Left renal pelvis (tissue), 4 donors: ENCODE measurements at regions not wholly inside any gene's neighbourhood (a gene's known extent, or its start where the extent isn't known, plus 50 kb on each side); places are given as distances from the start of the nearest gene placed in this dataset.

Experiments used
- DNase-seq, 4 donors: peaks; one replicate each; pipeline ENCODE4 v3.0.0-alpha.2; 2013; ENCODE audit warnings: low read depth in 4 of 4, low spot score in 3 of 4

DNA sequence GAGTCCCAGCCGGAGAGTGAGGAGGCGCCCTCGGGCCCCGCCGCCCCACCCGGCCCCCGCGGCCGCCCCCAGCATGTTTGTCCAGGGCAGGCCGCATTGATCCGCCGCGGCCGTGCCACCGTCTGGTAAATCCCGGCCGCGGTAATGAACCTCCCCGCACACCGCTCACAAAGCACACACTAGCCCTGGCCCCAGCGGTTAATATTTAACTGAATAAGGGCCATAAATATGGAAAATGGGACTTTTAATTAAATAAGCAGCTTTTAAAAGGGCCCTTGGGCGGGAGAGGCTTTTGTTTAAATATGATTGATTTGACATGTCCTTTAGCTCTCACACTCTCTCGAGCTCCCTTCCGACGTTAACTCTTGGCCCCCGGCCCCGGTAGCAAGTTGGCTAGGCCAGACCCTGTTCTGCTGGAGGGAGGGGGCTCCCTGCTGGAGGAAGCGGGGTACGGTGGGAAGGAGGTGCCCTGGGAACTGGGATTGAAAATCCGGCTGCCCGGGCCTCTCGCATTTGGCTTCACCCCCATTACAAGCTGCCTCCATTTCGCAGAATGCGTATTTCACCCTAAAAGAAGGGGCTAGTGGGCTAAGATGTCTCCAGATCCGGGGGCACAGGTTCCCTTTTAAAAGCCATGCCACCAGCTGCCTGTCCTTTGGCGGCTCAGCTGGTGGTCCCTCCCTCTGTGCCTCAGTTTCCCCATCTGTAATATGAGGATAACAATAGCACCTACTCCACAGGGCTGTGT, 199.8 kb downstream of the RBM19 start:
- peak in 1 of 4 donors; percentile 26 for DNase-seq

DNA sequence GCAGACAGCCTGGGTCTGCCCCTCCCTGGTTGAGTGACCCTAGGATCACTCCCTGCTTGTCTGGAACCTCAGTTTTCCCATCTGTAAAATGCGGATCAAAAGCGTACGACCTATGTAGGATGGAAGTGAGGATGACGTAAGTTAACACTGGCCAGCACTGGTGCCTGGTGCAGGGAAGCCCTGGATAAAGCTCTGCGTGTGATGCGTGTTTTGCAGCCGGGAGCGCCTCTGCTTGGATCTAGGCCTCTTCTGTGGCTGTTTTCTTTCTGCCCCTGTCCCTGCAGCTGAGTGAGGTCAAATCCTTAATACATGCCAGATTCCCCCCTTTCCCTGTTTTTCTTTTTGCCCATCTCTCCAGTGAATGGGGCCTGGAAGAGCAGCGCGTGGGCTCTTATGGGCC, 201.5 kb downstream of the RBM19 start:
- DNase-seq, result no peak

DNA sequence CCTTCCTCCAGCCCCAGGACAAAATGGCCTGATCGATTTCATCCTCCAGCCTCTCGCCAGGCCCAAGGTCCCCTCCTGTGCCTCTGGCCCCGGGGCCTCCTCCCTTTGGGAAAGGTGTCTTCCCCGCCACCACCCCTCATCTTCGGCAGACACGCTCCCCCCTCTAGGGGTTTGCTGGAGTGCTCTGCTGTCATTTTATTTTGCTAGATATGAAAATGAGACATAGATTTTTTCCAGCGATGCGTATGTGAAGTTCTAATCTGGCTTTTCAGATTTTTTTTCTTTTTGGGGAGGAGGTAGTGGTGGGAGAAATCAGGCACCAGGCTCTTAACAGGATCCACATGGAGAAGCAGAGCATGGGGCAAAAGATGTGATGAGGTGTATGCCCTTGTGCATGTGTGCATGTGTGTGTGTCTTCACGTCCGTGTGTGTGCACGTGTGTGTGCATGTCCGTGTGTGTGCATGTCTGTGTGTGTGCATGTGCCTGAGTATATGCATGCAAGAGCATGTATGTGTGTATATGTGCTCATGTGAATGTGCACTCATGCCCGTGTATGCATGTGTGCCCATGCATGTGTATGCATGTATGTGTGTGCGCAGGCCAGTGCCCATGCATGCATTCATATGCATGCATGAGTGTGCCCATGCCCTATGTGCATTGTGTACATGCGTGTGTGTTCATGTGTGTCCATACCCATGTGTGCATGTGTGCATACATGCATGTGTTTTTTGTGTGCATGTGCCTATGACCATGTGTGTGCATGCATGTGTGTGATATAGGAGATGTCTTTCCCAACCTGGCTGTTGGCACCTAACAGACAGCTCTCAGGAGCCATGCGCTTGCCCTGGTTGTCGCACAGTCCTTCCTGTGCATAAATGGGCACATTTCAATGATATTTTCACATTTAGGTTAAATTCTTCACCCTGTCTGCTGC, 203.0 kb downstream of the RBM19 start:
- DNase-seq, result no peak

DNA sequence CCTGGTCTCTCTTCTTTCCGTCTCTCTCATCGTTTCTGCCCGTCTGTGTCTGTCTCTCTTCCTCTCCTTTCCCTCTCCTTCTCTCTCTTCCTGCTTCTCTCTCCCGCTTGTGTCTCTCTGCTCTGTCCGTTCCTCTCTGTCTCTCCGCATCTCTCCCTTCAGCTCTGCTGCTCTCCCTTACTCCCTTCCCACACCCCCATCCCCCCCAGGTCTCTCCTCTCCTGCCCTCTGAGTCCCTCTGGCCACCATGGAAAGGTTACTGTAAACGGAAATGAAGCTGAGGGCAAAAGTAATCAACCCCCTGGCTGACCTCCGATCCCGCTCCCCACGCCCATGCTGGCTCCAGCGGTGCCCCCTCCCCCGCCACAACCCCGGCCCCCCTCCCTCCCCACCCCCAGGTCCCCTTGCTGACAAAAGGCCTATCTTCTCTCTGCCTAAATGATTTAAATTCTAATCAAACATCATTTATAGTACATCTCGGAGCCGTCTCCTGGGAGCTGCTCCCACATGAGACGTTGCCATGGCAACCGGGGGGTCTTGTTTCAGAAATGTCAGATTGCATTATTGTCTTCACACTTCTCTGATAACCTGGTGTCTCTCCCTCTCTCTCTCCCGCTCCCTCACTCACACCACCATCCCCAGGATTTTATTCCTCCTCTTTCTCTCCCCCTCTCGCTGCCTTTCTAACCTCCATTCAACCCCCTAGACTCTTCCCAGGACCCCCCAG, 203.8 kb downstream of the RBM19 start:
- DNase-seq, result peak in 1 of 4 donors; percentile 36

DNA sequence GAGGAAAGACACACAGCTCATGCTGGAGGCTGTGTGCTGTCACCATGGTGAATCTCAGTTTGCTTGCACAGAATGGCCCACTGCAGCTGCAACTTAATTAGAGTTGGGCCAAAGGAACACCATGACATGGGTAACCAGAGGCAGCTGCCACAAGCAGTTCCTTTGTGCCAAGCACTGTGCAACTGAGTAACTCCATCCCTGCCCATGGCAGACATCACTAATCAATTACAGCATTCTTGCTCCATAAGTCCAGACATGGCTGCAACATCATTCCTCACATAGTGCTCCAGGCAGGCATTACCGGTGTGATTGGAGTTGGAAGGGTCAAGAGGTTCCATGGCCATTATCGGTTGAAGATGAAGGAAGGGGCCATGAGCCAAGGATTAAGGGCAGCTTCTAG, 207.0 kb downstream of the RBM19 start:
- no peak for DNase-seq

DNA sequence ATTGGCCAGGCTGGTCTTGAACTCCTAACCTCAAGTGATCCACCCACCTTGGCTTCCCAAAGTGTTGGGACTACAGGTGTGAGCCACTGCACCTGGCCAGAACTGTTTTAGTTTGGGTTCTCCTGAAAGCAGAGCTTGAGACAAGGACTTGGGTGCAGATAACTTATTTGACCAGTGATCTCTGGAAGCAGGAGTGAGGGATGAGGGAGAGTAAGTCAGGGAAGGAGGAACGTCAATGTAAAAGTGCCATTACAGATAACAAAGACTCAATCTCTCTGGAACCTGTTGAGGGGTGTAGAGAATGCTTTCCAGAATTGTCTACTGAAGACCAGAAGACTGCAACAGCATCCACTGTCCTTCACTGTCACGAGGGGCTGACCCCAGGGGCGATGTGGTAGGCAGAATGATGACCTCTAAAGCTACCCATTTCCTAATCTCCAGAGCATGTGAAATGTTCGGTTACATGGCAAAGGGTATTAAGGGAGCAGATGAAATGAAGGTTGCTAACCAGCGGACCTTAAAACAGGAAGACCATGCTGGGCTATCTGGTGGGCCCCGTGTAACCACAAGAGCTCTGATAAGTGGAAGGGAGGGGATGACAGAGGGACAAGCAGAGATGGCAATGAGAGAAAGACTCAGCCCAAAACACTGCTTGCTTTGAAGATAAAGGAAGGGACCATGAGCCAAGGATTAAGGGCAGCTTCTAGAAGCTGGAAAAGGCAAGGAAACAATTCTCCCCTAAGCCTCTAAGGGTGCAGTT, 207.8 kb downstream of the RBM19 start:
- DNase-seq, result no peak

DNA sequence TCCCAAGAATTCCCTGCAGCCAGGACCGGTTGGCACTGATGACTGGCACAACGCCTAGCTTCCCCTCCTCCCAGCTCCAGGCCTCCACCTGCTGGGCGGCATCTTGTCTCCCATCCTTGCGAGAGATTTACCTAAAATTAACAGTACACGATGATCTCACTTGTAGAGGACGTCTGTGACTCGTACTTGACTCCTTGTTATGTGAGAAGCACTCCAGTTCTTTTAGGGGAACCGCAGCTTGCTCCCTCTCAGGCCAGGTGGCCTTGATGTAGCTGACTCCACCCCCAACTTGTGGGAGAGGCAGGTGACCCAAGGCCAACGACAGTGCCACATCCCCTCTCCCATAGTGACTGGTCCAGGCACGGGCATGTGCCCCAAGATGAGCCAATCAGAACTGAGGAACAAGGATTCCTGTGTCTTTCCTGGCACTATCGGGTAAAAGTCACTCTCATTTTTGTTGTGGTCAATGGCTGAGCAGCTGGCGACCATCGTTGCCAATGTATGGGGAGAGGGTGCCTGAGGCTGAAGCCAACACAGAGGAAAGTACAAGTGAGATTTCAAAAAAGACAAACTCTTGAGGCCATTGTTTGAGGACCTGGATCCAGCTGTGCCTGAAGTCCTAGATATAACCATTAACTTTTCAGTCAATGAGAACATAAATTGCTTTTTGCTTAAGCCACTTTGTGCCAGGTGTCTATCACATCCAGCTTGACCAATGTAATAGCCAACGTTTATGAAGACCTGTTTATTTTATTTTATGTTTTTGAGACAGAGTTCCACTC, 208.7 kb downstream of the RBM19 start:
- no peak for DNase-seq

DNA sequence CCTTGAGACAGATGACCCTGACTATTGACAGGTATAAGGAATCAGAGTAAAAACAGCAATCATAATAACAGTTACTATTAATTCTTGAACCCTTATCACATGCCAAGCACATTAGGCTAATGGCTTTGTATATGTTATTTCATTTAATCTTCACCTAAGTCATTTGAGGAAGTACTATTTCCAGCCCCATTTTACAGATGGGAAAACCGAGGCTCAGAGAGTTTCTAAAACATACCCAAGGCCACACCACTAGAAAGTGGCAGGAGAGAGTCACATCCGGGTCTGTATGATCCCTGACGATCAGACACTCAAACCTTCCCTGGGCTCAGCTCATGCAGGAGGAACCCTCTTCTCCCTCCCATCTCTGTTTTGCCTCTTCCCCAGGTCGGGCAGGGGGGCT, 209.5 kb downstream of the RBM19 start:
- no peak for DNase-seq

DNA sequence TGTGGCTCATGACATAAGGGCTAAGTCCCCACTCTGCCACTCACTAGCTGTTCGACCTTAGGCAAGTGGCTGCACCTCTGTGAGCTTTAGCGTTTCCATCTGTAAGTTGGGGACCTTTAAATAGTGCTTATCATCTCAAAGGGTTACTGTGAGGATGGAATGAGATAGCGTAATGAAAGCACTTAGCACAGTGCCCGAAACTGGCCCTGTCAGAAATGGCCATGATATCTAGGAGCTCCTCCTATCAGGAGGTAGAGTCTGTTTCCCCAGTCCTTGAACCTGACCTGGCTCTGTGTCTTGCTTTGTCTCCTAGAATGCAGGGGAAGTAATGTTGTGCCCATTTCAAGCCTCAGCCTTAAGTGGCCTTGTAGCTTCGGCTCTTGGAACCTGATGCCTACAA, 211.0 kb downstream of the RBM19 start:
- DNase-seq, result no peak

DNA sequence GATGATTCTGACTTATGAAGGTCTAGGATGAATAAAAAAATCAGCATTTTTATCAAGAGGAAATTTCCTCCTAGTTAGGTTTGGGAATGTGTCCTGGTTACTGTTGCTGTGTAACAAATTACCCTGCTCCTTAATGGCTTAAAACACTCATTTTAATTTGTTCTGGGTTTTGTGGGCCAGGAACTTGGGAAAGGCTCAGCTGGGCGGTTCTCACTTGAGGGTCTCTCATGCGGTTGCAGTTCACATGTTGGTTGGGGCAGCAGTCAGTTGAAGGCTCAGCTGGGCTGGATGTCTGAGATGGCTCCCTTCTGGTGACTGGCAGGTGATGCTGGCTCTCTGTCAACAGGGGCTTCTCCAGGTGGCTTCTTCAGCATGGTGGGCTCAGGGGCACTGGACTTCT, 214.6 kb downstream of the RBM19 start:
- no peak for DNase-seq

DNA sequence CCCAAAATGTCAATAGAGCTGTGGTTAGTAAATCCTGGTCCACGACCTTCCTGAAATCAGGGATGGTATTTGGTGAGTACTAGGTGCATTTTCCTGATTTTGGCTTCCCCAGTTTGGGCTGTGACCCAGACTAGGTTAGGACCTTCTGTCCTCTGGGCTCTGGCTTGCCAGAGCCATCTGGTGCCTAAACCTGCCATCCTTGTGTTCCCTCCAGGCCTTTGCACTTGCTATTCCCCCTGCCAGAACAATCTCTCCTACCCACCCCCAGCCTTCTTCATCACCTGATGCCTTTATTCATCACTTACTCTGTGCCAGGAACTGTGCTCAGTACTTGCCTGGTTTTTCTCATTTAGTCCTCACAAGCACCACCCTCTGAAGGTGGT, 216.7 kb downstream of the RBM19 start:
- no peak for DNase-seq

DNA sequence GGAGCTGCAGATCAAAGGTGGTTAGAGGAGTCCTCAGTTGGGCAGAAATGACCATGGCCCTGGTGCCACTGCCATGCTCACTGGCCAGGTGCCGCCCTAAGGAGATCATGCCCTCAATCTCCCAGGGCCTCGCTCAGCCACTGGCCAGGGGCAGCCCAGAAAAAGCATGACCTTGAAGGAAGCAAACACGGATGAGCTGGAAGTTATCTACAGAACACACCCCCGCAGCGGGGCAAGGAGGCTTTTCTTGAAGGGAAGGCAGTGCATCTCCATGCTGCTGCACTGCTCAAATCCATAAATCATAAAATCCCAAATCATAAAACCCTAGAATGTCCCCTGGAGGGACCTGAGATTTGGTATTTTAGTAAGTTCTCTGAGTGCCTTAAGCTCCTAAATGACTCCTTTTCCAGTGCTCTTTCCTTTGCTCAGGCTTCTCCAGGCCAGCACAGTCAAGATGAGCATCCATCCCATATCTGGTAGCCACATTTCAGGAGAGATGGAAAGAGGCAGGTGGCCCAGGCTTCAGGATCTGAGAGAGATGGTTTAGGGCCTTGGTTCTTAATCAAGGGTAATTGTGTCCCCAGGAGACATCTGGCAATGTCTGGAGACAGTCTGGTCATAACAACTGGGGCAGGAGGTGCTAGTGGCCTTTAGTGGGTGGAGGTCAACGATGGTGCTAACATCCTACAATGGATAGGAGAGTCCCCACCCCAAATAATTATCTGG, 217.3 kb downstream of the RBM19 start:
- DNase-seq, result no peak

DNA sequence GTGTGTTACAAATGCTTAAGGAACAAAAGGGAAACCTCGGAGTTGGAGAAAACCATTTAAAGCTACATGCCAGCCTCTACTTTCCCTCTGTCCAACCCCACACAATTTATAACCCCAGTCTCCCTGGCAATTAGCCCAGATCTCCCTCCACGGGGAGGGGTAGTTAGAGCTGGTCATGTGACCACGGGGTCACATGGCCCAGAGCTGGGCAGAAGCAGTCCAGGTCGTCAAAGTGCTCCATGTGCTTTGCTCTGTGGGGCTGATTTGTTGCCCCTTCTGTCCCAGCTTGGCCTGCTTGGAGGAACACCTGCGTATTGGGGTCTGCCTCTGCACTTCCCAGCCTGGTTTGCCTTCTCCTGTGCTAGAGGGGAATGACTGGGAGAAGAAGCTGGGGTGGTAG, 219.1 kb downstream of the RBM19 start:
- no peak for DNase-seq

DNA sequence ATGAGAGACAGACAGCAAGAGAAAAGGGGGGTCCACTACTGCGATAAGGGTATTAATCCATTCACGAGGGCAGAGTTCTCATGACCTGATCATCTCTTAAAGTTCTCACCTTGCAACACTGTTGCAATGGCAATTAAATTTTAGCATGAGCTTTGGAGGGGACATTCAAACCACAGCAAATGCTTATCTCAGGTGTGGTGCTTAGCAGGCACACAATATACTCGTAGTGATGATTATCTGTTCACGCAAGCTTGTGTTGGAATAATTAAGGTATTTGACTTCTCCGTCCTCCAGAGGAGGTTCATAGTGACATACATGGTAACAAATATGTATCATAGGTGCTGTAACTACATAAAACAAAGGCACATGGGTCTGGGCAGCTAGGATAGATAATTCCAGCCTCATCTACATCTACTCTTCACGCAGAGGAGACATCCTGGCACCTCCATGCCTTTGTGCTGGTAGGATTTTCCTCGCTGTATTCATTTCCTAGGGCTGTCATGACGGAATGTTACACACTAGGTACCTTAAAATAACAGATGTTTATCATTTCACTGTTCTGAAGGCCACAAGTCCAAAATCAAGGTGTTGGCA, 221.2 kb downstream of the RBM19 start:
- no peak for DNase-seq

DNA sequence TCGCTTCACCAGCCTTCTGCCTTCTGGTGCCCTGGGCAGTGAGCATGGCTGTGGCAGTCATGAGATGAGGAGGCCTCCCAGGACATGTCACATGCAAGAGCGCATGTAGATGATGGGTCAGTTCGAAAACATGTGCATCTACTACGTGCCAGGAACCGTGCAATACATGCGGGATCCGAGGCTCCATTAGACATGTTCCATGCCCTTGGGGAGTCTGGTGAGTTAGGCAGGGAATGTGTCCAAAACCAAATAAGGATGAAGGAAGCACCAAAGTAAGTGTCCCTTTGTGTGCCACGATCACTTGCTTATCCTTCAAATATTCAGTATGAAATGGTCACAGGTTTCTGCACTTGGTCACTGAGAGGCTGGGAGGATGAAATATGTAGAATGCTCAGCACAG, 223.3 kb downstream of the RBM19 start:
- no peak for DNase-seq

DNA sequence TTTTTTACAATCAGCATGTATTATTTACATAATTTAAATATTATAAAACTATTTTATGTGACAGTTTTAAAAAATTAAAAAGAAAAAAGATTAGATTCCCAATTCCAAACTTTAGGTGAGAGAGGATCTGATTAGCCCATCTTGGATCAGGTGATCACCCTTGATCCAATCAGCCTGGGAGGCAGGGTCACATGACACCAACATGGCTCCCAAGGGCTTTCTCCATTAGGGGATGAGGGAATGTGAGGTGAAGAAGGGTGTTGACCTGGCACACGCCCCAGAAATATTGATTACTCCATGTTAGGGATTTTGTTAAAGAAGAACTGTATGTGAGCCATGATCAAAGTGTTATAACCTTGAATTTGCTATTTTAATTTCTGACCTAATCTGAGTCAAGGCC, 225.4 kb downstream of the RBM19 start:
- DNase-seq, result no peak

DNA sequence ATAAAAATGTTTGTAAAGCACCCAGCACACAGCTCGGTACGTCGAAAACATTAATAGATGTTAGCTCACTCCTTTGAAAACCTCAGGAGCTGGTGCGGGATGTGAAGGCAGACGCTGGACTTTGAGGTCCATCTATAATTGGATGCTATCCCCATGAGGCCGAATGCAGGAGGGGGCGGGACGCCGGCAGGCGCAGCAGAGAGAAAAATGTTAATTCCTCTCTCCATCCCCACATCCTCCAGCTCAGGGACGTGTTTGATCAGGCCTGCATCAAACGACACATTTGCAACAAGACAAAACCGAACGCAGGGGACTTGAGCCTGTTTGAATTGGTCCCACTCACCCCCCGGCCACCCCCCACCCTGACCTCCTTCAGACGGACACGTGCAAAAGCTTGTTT, 231.0 kb downstream of the RBM19 start:
- no peak for DNase-seq

DNA sequence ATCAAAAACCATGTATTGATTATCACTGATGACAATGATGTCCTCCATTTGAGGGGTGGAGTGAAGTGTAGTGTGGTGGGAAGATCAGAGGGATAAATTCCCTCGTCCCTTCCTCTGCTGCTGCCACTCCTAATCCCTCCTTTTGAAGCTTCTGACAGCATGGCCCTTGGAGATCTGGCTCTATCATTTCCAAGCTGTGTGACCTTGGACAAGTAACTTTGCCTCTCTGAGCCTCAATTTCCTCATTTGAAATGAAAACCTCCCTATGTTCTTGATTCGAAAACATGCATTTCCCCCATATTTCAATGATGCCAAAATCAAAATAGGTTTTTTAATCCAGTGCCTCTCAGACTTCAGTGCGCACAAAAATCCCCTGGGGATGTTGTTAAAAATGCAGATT, 231.6 kb downstream of the RBM19 start:
- no peak for DNase-seq

DNA sequence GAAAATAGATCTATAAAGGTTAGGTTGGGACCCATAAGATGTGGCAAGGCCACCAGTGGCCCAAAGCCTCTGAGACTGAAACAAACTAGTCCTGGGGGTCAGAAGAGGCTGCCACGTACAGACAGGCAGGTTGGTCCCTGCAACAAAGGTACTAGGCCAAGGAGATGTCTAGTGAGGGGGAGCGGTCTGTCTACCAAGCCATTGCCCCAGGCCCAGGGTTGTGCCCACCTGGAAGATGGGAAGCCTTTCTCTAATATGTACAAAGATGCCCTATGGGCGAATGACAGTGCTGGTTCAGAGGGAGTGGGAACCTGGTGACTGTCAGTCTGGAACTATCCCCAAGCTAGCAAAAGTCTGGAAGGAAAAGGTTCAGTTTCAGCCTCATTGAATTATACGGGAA, 233.2 kb downstream of the RBM19 start:
- no peak for DNase-seq
